H1 (cell line): ENCODE measurements at regions not wholly inside any gene's neighbourhood (a gene's known extent, or its start where the extent isn't known, plus 50 kb on each side); places are given as distances from the start of the nearest gene placed in this dataset.

Experiments
- CEBPB ChIP-seq: IDR thresholded peaks from 2 replicates; pipeline ENCODE4 v1.6.1; 2012; ENCODE audit warnings: low read depth, low read length
- RNF2 ChIP-seq: fragments of 200-900, 300-1000 bp; sonication (generic); IDR thresholded peaks from 2 replicates; pipeline ENCODE4 v1.7.1; 2016; ENCODE audit warnings: borderline replicate concordance, low read depth, mild to moderate bottlenecking, antibody characterized with exemption, low read length; ENCODE audit not compliant: poor library complexity, severe bottlenecking; ENCODE audit errors: missing control alignments
- SIX5 ChIP-seq: IDR thresholded peaks from 2 replicates; pipeline ENCODE4 v1.6.1; 2011; ENCODE audit warnings: mild to moderate bottlenecking, low read depth, low read length
- TAF1 ChIP-seq: IDR thresholded peaks from 2 replicates; pipeline ENCODE4 v1.6.1; 2011; ENCODE audit warnings: mild to moderate bottlenecking, low read depth, low read length

GRCh38 chr7:116421298-116421697, 78.2 kb upstream of the CAV2 start:
- no peak for TF ChIP-seq TAF1
- no peak for TF ChIP-seq RNF2
- no peak for TF ChIP-seq SIX5
- TF ChIP-seq CEBPB = no peak
